Peyer's patch (tissue), 4 donors: ENCODE measurements at regions not wholly inside any gene's neighbourhood (a gene's known extent, or its start where the extent isn't known, plus 50 kb on each side); places are given as distances from the start of the nearest gene placed in this dataset.

Experiments used
- POLR2A ChIP-seq, 2 donors: fragments of 450-650 bp; IDR thresholded peaks; one replicate each; pipeline ENCODE4 v1.5.1; 2017; ENCODE audit warnings: antibody characterized with exemption in 2 of 2, mild to moderate bottlenecking in 2 of 2, moderate library complexity in 2 of 2
- TF ChIP-seq, protein P1 (sequence below), 6 experiments: fragments of 450-650 bp in 4 of 6; fragments of 200-600 bp in 2 of 6; sonication (generic) in 1 of 6; IDR thresholded peaks; one replicate each; pipeline ENCODE4 v1.5.1; 2017 to 2019; ENCODE audit warnings: antibody characterized with exemption in 6 of 6, mild to moderate bottlenecking in 3 of 6, moderate library complexity in 1 of 6

DNA sequence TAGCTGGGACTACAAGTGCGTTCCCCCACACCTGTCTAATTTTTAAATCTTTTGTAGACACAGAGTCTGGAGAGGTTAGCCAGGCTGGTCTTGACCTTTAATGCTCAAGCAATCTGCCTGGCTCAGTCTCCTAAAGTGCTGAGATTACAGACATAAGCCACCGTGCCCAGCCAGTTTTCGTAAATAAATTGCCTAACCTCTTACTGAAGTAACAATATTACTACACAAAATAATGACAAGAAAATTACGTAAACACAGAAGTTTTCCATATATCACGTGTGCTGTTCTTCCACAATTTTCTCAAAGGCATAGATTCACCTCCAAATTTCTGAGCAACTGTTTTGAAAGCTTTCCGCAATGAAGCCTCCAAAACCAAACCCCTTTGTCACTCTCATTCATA is 58.1 kb upstream of the PROK2 start:
- TF ChIP-seq, protein P1, sequence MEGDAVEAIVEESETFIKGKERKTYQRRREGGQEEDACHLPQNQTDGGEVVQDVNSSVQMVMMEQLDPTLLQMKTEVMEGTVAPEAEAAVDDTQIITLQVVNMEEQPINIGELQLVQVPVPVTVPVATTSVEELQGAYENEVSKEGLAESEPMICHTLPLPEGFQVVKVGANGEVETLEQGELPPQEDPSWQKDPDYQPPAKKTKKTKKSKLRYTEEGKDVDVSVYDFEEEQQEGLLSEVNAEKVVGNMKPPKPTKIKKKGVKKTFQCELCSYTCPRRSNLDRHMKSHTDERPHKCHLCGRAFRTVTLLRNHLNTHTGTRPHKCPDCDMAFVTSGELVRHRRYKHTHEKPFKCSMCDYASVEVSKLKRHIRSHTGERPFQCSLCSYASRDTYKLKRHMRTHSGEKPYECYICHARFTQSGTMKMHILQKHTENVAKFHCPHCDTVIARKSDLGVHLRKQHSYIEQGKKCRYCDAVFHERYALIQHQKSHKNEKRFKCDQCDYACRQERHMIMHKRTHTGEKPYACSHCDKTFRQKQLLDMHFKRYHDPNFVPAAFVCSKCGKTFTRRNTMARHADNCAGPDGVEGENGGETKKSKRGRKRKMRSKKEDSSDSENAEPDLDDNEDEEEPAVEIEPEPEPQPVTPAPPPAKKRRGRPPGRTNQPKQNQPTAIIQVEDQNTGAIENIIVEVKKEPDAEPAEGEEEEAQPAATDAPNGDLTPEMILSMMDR (IDR thresholded peaks at IDR 0.05), result no peak
- no peak for TF ChIP-seq POLR2A (IDR thresholded peaks at IDR 0.05)
